ENCODE measurements at regions not wholly inside any gene's neighbourhood (a gene's known extent, or its start where the extent isn't known, plus 50 kb on each side); places are given as distances from the start of the nearest gene placed in this dataset.

DNA sequence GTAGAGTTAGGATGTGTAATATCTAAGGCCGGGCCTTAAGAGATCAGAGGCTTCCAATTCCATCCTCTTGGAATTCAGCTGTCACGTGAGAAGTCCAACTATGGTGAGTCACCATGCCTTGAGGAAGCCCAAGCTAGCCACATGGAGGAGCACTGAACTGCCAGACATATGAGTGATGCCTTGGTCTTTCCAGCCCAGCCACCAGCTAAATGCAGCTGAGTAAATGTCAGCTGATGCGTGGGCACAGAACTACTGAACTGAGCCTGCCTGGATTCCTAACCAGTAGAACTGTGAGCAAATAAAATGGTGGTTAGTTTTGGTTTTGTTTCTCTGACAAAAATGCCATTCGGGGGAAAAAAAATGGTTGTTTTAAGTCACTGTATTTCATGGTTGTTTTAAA, 153.7 kb upstream of the SERTAD2 start:
- Histone ChIP-seq H4K20me1 (ENCODE audit: insufficient read depth) (no peaks in the 10 kb centered on the region), H3K9me3 (ENCODE audit: low read depth) (no peaks in the 10 kb centered on the region), H3K9ac (peak overlapping the region; percentile 72), H3K4me1 (ENCODE audit: insufficient read depth) (peaks cover 21% of the 10 kb centered on the region), H3K79me2 (ENCODE audit: insufficient read depth) (no peaks in the 10 kb centered on the region), H3F3A (ENCODE audit: insufficient read depth) (peaks cover 16% of the 10 kb centered on the region), H3K27ac (peak overlapping the region; percentile 97), H3K9me2 (ENCODE audit: insufficient read depth) (no peaks in the 10 kb centered on the region), H3K4me2 (ENCODE audit: unreplicated experiment) (peak overlapping the region; percentile 71), H2AFZ (peak overlapping the region; percentile 76), H3K27me3 (replicated peaks; ENCODE audit: insufficient read depth) (no peaks in the 10 kb centered on the region), H3K4me3 (peak overlapping the region; percentile 53), H3K36me3 (ENCODE audit: low read depth) (no peaks in the 10 kb centered on the region)
- in situ Hi-C loops (cut with MboI): no loop called here
- DNase-seq: peak; percentile 100
- TF ChIP-seq EZH2phosphoT487 (IDR thresholded peaks at IDR 0.05; ENCODE audit: insufficient read depth, low read depth): no peak
- TF ChIP-seq EZH2 (IDR thresholded peaks at IDR 0.05; ENCODE audit: insufficient read depth, poor library complexity, severe bottlenecking): no peak
- WGBS, 2 experiments (ENCODE audit: low coverage in 1 of 2, low lambda C conversion rate in 2 of 2, missing lambda C conversion rate in 2 of 2): 0% methylated on average over 4 of the region's 4 CpGs

DNA sequence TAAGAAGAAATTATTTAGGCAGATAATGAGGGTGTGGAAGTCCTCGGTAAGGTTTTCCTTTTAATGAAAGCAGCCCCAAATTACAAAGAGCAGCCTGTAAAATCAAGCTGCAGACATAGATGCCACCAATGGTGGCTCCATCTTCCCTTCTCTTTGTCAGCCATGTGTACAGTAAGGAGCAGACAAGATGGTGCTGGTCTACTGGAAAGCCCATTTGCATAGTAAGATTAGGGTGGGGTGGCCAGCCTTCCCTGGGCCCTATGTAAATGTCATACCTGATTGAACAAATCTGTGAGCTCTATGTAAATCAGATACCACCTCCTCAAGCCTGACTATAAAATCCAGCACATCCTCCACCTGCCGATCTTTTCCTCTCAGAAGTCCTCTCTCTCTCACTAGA, 154.4 kb upstream of the SERTAD2 start:
- no peaks in the 10 kb centered on the region for H3K9me3 ChIP-seq (ENCODE audit: low read depth)
- H3K79me2 ChIP-seq (ENCODE audit: insufficient read depth): no peaks in the 10 kb centered on the region
- peak overlapping the region; percentile 97 for H3K27ac ChIP-seq
- peak overlapping the region; percentile 53 for H3K4me3 ChIP-seq
- no peaks in the 10 kb centered on the region for H3K9me2 ChIP-seq (ENCODE audit: insufficient read depth)
- H3K36me3 ChIP-seq (ENCODE audit: low read depth): no peaks in the 10 kb centered on the region
- 99 to 100% methylated on average over 2 of the region's 2 CpGs for WGBS, 2 experiments (ENCODE audit: low coverage in 1 of 2, low lambda C conversion rate in 2 of 2, missing lambda C conversion rate in 2 of 2)
- TF ChIP-seq EZH2phosphoT487 (IDR thresholded peaks at IDR 0.05; ENCODE audit: insufficient read depth, low read depth): no peak
- no peak for TF ChIP-seq EZH2 (IDR thresholded peaks at IDR 0.05; ENCODE audit: insufficient read depth, poor library complexity, severe bottlenecking)
- peak overlapping the region; percentile 72 for H3K9ac ChIP-seq
- DNase-seq: no peak
- H4K20me1 ChIP-seq (ENCODE audit: insufficient read depth): no peaks in the 10 kb centered on the region
- no peaks in the 10 kb centered on the region for H3K27me3 ChIP-seq (replicated peaks; ENCODE audit: insufficient read depth)
- H3K4me1 ChIP-seq (ENCODE audit: insufficient read depth): peaks cover 21% of the 10 kb centered on the region
- in situ Hi-C loops (cut with MboI): no loop called here
- peak overlapping the region; percentile 71 for H3K4me2 ChIP-seq (ENCODE audit: unreplicated experiment)
- H3F3A ChIP-seq (ENCODE audit: insufficient read depth): peaks cover 16% of the 10 kb centered on the region
- H2AFZ ChIP-seq: peak overlapping the region; percentile 76

GRCh38 chr2:64808754-64809153, 155.0 kb upstream of the SERTAD2 start:
- no peak for TF ChIP-seq EZH2phosphoT487 (IDR thresholded peaks at IDR 0.05; ENCODE audit: insufficient read depth, low read depth)
- no peak for TF ChIP-seq EZH2 (IDR thresholded peaks at IDR 0.05; ENCODE audit: insufficient read depth, poor library complexity, severe bottlenecking)
- WGBS, 2 experiments (ENCODE audit: low coverage in 1 of 2, low lambda C conversion rate in 2 of 2, missing lambda C conversion rate in 2 of 2): 80 to 84% methylated on average over 2 of the region's 2 CpGs
- no peaks in the 10 kb centered on the region for H4K20me1 ChIP-seq (ENCODE audit: insufficient read depth)
- H3F3A ChIP-seq (ENCODE audit: insufficient read depth): peaks cover 16% of the 10 kb centered on the region
- H3K27ac ChIP-seq: no peak overlapping the region
- 0 out of 2 replicates have a peak overlapping the region, but pooled peaks have one; percentile 76 for H2AFZ ChIP-seq
- no peak for DNase-seq
- no peak overlapping the region for H3K4me2 ChIP-seq (ENCODE audit: unreplicated experiment)
- H3K9me2 ChIP-seq (ENCODE audit: insufficient read depth): no peaks in the 10 kb centered on the region
- H3K36me3 ChIP-seq (ENCODE audit: low read depth): no peaks in the 10 kb centered on the region
- peaks cover 21% of the 10 kb centered on the region for H3K4me1 ChIP-seq (ENCODE audit: insufficient read depth)
- H3K9ac ChIP-seq: no peak overlapping the region
- H3K9me3 ChIP-seq (ENCODE audit: low read depth): no peaks in the 10 kb centered on the region
- no peak overlapping the region for H3K4me3 ChIP-seq
- in situ Hi-C loops (cut with MboI): no loop called here
- H3K79me2 ChIP-seq (ENCODE audit: insufficient read depth): no peaks in the 10 kb centered on the region
- H3K27me3 ChIP-seq (replicated peaks; ENCODE audit: insufficient read depth): no peaks in the 10 kb centered on the region

GRCh38 chr2:64809216-64809615, 155.5 kb upstream of the SERTAD2 start:
- H3K9me3 ChIP-seq (ENCODE audit: low read depth): no peaks in the 10 kb centered on the region
- 92 to 93% methylated on average over 1 of the region's 1 CpG for WGBS, 2 experiments (ENCODE audit: low coverage in 1 of 2, low lambda C conversion rate in 2 of 2, missing lambda C conversion rate in 2 of 2)
- H3K4me1 ChIP-seq (ENCODE audit: insufficient read depth): peaks cover 21% of the 10 kb centered on the region
- H3K27ac ChIP-seq: no peak overlapping the region
- no peak overlapping the region for H3K9ac ChIP-seq
- TF ChIP-seq EZH2 (IDR thresholded peaks at IDR 0.05; ENCODE audit: insufficient read depth, poor library complexity, severe bottlenecking): no peak
- no peak for TF ChIP-seq EZH2phosphoT487 (IDR thresholded peaks at IDR 0.05; ENCODE audit: insufficient read depth, low read depth)
- no peak for DNase-seq
- H3K4me2 ChIP-seq (ENCODE audit: unreplicated experiment): no peak overlapping the region
- H3K79me2 ChIP-seq (ENCODE audit: insufficient read depth): no peaks in the 10 kb centered on the region
- in situ Hi-C loops (cut with MboI): no loop called here
- H3K27me3 ChIP-seq (replicated peaks; ENCODE audit: insufficient read depth): no peaks in the 10 kb centered on the region
- no peak overlapping the region for H3K4me3 ChIP-seq
- H4K20me1 ChIP-seq (ENCODE audit: insufficient read depth): no peaks in the 10 kb centered on the region
- no peaks in the 10 kb centered on the region for H3K36me3 ChIP-seq (ENCODE audit: low read depth)
- H3F3A ChIP-seq (ENCODE audit: insufficient read depth): peaks cover 16% of the 10 kb centered on the region
- H3K9me2 ChIP-seq (ENCODE audit: insufficient read depth): no peaks in the 10 kb centered on the region
- no peak overlapping the region for H2AFZ ChIP-seq

- no peak for DNase-seq
- no peaks in the 10 kb centered on the region for H3K79me2 ChIP-seq (ENCODE audit: insufficient read depth)
- no peaks in the 10 kb centered on the region for H3K9me2 ChIP-seq (ENCODE audit: insufficient read depth)
- H3K4me3 ChIP-seq: no peak overlapping the region
- no peak overlapping the region for H3K9ac ChIP-seq
- peaks cover 9% of the 10 kb centered on the region for H3F3A ChIP-seq (ENCODE audit: insufficient read depth)
- no peak for TF ChIP-seq EZH2 (IDR thresholded peaks at IDR 0.05; ENCODE audit: insufficient read depth, poor library complexity, severe bottlenecking)
- TF ChIP-seq EZH2phosphoT487 (IDR thresholded peaks at IDR 0.05; ENCODE audit: insufficient read depth, low read depth): no peak
- no peaks in the 10 kb centered on the region for H4K20me1 ChIP-seq (ENCODE audit: insufficient read depth)
- in situ Hi-C loops (cut with MboI): no loop called here
- H3K36me3 ChIP-seq (ENCODE audit: low read depth): no peaks in the 10 kb centered on the region
- peaks cover 10% of the 10 kb centered on the region for H3K4me1 ChIP-seq (ENCODE audit: insufficient read depth)
- peak overlapping the region; percentile 64 for H2AFZ ChIP-seq
- H3K4me2 ChIP-seq (ENCODE audit: unreplicated experiment): no peak overlapping the region
- no peak overlapping the region for H3K27ac ChIP-seq
- no peaks in the 10 kb centered on the region for H3K9me3 ChIP-seq (ENCODE audit: low read depth)
- 39 to 48% methylated on average over 4 of the region's 4 CpGs for WGBS, 2 experiments (ENCODE audit: low coverage in 1 of 2, low lambda C conversion rate in 2 of 2, missing lambda C conversion rate in 2 of 2)
- H3K27me3 ChIP-seq (replicated peaks; ENCODE audit: insufficient read depth): no peaks in the 10 kb centered on the region
Observed at GRCh38 chr2:64812285-64812684, 158.6 kb upstream of the SERTAD2 start.
